Stimulated activated CD8-positive, alpha-beta memory T cell treated with anti-CD3 and anti-CD28 coated beads, Interleukin-2, amount 100 ng/mL, for 48 hours (primary cell): ENCODE measurements at regions not wholly inside any gene's neighbourhood (a gene's known extent, or its start where the extent isn't known, plus 50 kb on each side); places are given as distances from the start of the nearest gene placed in this dataset.
"Not testable (repeated sequence)": the region's sequence is repeated elsewhere in the genome, so short reads cannot be mapped to it uniquely, and the experiment has no call there.

Experiments
- DNase-seq, 2 donors: peaks; one replicate each; pipeline ENCODE4 v3.0.0-alpha.2; 2020; ENCODE audit warnings: low read depth in 2 of 2

DNA sequence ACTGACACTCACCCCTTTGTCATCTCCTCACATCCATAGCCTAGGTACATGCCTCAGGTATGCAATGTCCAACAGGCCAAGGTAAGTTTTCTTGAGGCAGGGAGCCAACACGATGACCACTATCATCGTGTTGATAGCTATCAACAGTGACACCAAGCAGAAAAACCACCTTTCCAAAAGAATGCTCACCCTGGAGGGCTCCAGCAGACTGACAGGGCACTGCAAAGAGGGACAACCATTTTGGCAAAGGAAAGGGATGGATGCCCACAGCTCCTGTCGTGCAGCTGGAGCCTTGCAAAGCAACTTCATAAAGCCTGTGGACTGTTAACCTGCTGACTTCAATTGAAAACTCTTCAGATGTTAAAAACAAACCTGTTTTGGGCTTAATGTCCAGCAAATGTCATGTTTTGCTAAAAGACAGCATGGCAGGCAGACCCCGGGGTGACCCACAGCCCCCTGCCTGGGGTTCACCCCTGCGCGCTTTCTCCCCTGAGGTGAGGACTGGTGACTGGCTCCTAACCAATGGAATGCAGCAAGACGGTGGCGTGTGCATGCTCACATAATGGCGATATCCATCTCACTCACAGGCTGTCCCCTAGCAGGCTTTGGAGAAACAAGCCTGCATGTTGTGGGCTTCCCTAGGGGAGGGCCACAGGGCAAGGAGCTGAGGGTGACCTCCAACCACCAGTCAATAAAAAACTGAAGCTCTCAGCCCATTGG lies 293.8 kb downstream of the TCERG1L start:
- DNase-seq, result no peak

DNA sequence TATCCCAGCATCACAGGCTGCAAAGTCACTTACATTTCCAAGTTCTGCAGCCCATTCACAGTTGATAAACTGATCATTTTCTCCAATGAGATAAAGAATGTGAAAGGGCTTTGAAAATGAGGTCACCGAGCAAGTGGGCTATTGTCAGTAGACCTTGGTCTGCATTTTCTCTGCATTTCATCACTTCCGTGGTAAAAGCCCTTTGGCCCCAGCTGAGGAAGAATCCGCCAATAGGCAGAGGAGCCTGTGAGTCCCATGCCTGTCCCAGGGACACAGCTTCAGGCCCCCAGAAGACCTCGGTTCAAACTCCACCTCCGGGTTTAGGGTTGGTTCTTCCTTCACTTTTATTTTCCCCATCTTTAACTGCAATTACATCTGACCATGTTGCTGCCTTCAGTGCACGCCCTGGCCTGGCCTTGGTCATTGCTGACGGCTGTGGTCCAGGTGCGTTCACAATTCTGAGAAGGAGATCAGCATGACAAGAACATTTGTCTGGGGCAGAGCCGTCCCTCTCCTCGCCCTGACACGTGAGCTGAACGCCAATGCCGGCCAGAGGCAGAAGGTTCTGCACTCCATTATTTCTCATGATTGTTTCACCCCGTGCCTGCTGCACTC lies 292.5 kb downstream of the TCERG1L start:
- no peak for DNase-seq

DNA sequence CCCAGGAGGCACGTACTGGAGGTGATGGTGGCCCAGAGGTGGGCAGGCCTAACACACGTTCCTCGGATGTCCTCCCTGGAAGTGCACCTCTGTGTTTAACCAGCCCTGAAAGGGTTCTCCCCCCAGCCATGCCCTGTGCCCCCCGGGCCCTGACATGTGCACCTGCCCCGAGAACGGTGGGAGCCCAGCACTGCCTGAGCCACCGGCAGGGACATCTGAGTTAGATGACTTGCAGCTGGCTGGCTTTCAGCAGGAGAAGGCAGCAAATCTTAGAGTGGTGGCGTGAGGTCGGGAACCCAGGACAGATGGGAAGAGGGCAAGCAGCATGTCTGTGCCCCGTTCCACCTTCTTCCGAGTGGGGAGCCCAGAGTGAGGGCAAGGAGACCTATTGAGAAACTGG lies 291.8 kb downstream of the TCERG1L start:
- DNase-seq, result no peak

DNA sequence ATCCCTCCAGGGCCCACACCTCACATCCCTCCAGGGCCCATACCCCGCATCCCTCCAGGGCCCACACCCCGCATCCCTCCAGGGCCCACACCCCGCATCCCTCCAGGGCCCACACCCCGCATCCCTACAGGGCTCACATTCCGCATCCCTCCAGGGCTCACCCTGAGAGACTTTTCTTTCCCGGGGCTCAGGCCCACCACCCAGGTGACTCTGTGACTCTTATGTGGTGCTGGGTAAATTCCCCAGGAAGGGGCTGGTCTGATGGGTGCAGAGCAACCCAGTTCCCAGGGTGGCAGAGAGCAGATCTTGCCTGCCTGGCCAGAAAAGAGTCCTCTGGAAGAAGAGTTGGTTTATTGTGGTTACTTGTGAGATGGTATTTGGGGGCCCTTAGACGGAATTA lies 290.7 kb downstream of the TCERG1L start:
- no peak for DNase-seq

DNA sequence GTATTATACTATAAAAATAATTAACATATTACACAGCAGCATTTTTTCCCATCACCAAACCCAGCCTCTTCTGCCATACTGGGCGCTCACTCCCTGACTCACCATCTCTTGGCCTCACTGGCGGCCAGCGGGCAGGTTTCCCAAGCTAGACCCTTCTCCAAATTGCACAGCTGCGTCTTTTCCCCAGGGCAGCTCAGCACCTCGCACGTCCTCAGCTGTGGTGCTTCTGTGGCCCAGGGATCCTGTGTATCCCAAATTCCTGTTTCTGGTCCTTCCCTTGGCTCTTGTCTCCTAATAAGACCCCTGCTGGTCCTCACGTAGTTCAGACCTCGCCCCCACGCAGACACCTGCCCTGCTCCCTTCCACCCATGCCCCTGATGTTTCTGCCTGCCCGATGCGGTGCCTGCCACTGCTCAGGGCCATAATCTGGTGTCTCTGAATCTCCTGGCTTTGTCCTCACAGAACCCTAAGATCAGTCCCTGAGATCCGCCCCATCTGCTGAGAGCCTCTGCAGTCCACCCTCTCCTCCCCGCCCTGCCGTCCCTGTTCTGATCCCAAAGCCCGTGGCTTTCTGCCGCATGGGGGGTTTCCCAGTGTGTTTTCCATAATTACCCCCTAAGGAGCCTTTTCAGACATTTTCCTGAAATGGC lies 290.1 kb downstream of the TCERG1L start:
- DNase-seq, result no peak

DNA sequence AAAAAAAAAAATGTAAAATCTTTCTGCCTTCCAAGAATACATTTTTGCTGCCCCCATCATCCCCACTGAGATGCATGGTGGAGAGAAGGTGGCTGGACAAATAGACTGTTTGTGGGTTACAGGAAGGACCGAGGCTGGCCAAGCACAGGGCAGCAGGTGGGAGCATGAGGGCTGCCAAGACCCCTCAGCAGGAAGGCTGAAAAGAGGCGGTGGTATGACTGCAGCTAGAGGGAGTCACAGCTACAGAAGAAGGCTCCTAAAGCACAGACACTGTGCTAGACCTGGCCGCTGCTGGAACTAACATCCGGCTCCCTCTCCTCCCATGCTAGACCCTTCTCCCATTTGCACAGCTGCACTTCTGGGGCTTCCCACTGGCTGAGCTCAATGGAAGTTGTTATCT lies 289.6 kb downstream of the TCERG1L start:
- no peak for DNase-seq

DNA sequence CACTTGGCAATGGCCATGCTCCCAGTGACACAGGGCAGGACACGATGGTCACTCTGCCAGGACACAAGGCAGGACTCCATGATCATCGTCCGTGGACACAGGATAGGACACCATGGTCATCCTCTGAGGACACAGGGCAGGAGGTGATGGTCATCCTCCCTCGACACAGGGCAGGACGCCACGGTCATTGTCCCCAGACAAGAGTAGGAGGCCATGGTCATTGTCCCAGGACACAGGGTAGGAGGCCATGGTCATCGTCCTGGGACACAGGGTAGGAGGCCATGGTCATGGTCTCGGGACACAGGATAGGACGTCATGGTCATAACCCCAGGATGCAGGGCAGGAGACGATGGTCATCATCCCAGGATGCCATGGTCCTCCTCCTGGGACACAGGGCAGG lies 289.2 kb downstream of the TCERG1L start:
- no peak for DNase-seq

DNA sequence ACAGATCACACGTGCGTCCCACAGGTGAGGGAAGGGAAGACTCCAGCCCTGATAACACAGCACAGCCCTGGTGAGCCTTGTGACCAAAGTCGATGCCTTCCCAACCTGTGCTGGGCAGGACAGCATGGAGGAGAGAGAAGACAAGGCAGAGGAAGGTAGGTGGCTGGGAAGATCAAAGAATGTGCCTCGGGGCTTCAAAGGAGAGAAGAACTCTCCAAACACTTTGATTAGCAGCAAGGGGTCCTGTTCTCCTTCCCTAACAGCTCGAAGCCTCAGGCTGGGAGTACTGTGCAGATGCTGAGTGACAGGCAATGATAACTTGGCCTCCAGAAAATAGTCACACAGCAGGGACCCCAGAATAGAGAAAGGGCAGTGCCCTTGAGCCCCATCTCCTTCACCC lies 288.5 kb downstream of the TCERG1L start:
- no peak for DNase-seq

DNA sequence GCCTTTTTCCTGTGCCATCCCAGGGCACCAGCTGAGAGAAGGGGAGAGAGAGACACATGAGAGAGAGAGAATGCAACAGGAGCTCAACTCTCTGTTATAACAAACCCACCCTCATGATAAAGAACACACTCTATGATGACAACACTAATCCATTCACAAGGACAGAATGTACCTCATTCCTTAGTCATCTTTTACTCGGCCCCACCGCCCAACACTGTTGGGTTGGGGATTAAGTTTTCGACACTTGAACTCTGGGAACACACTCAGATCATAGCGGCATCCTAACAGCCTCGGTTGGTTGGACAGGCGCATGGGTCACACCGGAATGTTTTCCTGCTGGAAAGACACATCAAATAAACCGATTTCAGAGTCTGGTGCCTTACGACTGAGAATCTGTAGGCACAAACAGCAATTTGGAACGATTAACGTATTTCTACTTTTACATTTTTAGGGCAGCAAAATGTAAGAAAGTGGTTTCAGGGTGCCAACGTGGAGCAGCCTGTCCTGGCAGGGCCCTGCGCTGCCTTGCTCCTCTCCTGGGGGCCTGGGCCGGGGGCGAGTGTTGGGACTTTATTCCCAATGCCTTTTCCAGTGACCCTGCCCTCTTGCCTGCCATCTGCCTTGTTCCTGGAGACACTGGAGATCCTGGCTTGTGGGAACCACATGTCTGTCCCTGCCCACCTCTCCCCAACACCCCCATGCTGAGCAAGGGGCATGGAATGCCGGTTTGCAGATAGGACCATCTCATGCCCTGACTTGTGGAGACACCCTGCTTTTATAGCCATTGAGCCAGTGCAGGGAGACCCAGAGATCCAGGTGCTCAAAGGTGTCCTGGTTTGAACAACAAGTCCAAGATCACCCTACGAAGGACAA lies 287.0 kb downstream of the TCERG1L start:
- DNase-seq, result no peak

DNA sequence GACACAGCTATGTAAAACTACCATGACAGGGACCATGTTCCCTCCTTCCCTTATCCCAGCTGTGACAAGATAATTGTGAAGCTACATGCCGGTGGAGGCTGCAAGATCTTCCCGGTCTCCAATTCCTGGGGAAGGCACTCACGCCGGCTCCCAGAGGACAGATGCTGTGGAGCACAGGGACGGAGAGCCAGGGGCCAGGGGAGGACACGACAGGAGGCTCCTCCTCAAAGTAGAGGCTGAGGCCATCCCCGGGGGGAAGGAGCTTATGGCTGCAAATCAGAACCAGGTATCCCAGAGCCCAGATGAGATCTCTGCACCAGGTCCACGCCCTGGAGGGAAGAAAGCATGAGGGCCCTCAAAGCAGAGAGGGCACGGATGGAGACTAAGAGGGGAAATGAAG lies 286.2 kb downstream of the TCERG1L start:
- DNase-seq, result no peak

DNA sequence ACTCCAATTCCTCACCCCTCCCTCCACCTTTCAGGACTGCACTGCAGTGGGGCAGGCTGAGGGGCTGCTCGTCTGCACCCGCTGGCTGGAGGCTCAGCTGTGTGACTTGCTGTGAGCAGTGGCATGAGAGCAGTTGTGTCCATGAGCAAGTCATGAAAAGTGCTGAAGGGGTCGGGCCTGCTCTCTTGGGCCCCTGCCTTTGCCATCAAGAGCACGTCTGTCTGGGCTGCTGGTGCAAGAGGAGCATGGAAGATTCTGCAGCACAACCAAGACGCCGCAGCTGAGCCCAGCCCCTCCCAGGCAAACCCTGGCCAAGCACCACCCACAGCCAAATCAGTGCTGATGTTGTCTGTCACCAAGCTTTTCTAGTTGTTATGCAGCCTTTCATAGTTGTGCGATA lies 284.3 kb downstream of the TCERG1L start:
- DNase-seq, result no peak

DNA sequence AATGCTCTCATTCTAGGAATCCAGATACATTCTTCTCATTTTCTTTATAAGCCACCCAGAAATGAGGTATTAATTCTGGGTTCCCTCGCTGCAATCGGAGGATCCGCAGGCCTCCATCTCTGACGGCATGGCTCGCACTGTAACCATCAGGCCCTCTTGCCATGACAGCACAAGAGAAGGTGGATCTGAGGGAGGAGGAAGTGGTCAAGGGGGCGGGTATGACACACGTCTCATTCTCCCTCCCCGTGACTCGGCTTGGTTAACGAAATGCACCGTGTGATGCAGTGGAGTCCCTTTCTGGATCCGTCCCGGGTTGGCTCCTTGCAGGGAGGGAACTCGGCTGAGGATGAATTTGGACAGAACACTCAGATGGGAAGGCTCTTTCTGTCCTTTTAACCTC lies 280.2 kb downstream of the TCERG1L start:
- DNase-seq, result no peak

DNA sequence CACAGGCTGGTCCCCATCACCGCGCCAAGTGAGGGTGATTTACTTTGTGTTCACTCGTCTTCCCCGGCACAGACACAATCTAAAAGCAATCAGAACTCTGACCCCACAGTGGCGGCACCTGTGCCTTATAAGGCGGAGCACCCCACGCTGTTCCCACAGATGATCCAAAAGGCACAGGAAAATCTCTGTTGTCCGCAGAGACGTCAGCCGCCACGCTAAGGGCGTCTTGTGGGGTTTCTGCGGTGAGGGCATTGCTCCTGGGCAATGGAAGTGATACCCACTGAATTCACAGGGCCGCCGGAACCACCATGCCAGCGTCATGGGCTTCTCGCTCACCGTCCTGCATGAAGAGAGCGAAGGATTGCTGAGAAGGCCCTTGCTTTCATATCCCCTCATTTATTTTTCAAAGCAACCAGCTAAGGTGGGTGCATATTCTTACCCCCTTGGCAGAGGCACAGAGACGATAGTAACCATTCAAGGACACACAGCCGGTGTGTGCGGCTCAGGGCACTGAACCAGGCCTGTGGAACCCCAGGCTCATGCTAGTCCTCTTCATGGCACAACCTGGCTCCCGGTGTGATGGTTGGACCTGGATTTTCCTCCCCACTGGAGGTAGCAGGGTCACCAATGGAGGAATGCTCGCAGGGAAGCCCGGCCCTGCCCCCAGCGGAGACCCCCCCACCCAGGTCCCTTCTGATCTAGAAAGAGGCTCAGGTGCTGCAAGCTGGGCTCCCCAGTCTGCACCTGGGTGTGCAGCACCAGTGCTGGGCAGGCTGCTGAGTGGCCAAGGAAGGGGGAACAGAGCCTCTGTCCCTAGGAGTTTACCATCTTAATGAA lies 279.0 kb downstream of the TCERG1L start:
- no peak for DNase-seq

DNA sequence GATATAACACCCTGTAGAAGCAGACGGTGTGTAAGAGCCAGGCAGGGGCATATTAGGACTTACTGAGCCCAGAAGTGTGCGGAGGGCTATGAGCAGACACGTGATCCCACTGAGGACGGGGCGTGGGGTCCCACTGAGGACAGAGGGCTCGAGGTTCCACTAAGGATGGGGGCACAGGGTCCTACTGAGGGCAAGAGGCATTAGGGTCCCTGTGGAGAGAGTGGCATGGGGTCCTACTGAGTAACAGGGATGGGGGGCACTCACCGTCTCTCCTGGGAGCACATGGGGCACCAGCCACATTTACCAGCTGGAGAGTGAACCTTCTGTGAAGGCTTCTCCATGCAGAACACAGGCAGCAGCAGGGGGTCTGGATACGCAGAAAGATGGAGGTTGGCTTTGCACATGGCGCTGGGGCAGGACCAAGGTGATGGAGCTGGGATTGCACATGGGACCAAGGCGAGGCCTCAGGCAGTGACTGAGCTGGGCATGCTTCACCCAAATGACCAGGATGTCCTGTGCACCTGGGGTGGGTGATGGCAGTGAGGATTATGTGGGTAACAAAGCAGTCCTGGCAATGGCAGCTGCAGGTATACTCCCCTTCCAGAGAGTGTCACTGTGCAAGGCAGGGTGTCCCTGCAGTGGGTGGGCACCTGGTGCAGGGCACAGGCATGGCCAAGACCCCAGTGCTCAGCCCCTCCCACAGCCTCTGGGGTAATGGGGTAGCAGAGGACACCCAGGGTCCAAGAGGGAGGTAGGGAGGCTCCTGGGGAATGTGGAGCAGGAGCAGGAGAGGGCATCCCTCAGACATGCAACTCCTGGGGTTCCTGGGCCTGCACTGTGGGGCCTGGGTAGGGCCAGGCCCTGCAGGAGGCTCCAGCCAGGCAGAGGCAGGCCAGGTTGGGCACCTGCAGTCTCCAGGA lies 278.1 kb downstream of the TCERG1L start:
- no peak for DNase-seq

DNA sequence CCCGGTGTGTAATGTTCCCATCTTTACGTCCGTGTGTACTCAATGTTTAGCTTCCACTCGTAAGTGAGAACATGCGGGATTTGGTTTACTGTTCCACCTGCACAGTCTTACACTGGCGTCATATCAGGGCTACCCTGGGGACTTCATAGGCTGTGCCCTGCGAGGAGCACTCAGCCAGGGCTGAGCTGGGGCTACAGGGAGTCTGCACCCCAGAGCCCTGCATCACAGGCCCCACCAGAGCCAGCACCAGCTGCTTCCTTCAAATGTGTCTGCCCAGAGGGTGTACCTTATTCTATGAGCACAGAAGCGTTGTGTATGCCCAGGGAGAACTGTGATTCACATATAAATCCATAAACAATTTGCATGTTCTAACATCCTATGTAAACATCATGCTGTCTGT lies 277.1 kb downstream of the TCERG1L start:
- no peak for DNase-seq

DNA sequence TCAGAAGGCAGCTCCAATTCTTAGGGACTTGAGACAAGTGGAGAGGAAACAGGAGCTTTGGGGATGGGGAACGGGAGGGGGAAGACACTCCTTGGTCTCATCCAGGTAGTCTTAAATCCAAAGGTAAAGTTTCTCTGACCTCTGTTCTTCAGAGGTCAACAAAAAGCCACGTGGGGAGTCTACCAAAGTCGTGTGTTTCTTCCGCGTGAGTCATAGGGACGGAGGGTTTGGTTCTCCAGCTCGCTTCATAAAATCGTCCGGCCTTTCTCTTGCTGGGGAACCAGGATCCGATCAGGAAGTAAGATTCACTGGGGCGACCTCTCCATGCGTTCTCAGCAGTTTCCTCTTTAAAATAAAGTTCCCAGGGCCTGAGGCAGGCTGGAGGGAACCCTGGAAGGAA lies 275.7 kb downstream of the TCERG1L start:
- no peak for DNase-seq

DNA sequence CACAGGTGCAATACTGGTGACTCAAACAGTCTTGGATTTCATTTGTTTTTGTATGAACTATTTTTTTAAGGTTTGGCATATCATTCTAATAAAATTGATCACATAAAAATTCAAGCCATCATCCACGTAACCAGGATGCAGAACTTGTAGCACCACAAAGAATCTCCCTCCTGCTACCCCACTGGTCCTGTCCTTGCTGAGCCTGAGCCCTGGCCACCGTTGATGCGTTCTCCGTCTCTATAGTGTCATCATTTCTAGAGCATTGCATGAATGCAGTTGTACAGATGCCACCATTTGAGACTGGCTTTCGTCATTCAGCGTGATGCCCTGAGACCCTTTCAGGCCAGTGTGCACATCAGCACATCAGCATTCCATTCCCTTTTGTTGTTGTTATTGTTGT lies 273.5 kb downstream of the TCERG1L start:
- DNase-seq, result no peak

DNA sequence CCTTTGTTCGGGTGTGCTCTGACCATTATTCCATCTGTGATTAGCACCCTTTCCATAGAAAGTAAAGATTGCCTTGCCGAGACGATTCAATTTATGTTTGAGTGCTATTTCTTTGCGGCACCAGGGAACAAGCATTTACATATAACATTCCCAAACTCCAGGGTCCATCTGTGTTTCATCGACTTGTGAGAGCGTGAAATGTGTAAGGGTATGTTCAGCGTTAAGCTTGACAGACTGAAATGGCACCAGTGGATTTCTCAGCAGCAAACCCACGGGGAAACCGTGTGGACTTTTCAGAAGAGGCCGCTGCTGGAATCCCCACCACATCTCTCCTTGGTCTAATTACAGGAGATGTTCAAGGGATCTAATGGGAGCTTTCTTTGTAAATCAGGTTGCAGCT lies 270.5 kb downstream of the TCERG1L start:
- no peak for DNase-seq

DNA sequence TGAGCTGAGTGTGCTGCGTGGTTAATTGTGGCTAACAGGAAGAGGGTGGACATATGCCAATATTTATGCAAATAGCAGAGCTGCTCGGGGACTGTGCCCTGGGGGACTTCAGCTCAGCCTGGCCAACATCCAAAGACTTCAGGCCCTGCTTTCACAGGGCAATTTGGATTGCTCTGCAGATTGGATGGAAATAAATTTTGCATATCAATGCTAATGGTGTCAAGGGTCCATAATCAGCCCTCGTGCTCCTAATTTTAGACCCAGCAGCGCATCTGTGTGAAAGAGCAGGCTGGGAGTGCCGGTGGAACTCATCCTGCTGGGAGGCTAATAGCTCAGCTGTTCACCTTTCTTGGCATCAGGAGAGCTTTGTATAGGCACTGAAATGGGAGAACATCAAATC lies 270.1 kb downstream of the TCERG1L start:
- no peak for DNase-seq

DNA sequence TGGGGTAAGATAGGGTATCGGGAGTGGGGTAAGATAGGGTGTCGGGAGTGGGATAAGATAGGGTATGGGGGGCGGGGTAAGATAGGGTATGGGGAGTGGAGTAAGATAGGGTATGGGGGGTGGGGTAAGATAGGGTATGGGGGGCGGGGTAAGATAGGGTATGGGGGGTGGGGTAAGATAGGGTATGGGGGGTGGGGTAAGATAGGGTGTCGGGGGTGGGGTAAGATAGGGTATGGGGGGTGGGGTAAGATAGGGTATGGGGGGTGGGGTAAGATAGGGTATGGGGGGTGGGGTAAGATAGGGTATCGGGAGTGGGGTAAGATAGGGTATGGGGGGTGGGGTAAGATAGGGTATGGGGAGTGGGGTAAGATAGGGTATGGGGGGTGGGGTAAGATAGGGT lies 269.5 kb downstream of the TCERG1L start:
- DNase-seq, result not testable (repeated sequence)
